HL-60 (cell line): ENCODE measurements at regions not wholly inside any gene's neighbourhood (a gene's known extent, or its start where the extent isn't known, plus 50 kb on each side); places are given as distances from the start of the nearest gene placed in this dataset.

ENCODE experiments used
- CTCF ChIP-seq: IDR thresholded peaks from one replicate; pipeline ENCODE4 v1.5.1; 2011; ENCODE audit warnings: low read length, control low read depth, inconsistent platforms; ENCODE audit not compliant: insufficient read depth
- POLR2AphosphoS5 ChIP-seq: IDR thresholded peaks from 2 replicates; pipeline ENCODE4 v1.6.1; 2012; ENCODE audit warnings: low read depth

GRCh38 chr16:85548375-85548774 is 64.7 kb upstream of the GSE1 start:
- no peak for TF ChIP-seq POLR2AphosphoS5
- TF ChIP-seq CTCF: no peak
